Neural progenitor cell (in vitro differentiated cells): ENCODE measurements at regions not wholly inside any gene's neighbourhood (a gene's known extent, or its start where the extent isn't known, plus 50 kb on each side); places are given as distances from the start of the nearest gene placed in this dataset.

Experiments
- CTCF ChIP-seq: fragments of 200-600 bp; sonication (generic); IDR thresholded peaks from 2 replicates; pipeline ENCODE4 v1.5.1; 2017; ENCODE audit warnings: antibody characterized with exemption, mild to moderate bottlenecking
- EZH2phosphoT487 ChIP-seq: fragments of 200-600 bp; sonication (generic); IDR thresholded peaks from 2 replicates; pipeline ENCODE4 v1.6.1; 2017; ENCODE audit warnings: antibody characterized with exemption

GRCh38 chr17:53619025-53619424 lies 203.7 kb upstream of the KIF2B start:
- TF ChIP-seq EZH2phosphoT487, result no peak
- TF ChIP-seq CTCF, result no peak
